BE2C (cell line): ENCODE measurements at regions not wholly inside any gene's neighbourhood (a gene's known extent, or its start where the extent isn't known, plus 50 kb on each side); places are given as distances from the start of the nearest gene placed in this dataset.

Source experiments
- DNase-seq: peaks from one replicate; pipeline ENCODE4 v3.0.0-alpha.2; 2020
- H3K27me3 ChIP-seq: fragments of 250-450 bp; sonication (Bioruptor Pico); 2 replicates; pipeline ENCODE4 v1.5.1; 2020; ENCODE audit warnings: mild to moderate bottlenecking
- H3K36me3 ChIP-seq: fragments of 250-450 bp; sonication (Bioruptor Pico); 2 replicates; pipeline ENCODE4 v1.5.1; 2020; ENCODE audit warnings: mild to moderate bottlenecking
- H3K4me1 ChIP-seq: fragments of 250-450 bp; sonication (Bioruptor Pico); 2 replicates; pipeline ENCODE4 v1.5.1; 2020
- H3K4me3 ChIP-seq: 2 replicates; pipeline ENCODE4 v1.5.1; 2011; ENCODE audit warnings: low read depth, low read length
- H3K9me3 ChIP-seq: fragments of 250-450 bp; sonication (Bioruptor Pico); 2 replicates; pipeline ENCODE4 v1.5.1; 2020
- CTCF ChIP-seq: IDR thresholded peaks from 2 replicates; pipeline ENCODE4 v1.5.1; 2012; ENCODE audit warnings: mild to moderate bottlenecking, low read depth, low read length

GRCh38 chr3:59563966-59564365, 514.1 kb upstream of the CFAP20DC start:
- DNase-seq, result no peak
- no peaks in the 10 kb centered on the region for H3K4me1 ChIP-seq
- H3K36me3 ChIP-seq, result no peaks in the 10 kb centered on the region
- H3K4me3 ChIP-seq, result no peak overlapping the region
- no peak for TF ChIP-seq CTCF
- H3K27me3 ChIP-seq, result no peaks in the 10 kb centered on the region
- no peaks in the 10 kb centered on the region for H3K9me3 ChIP-seq

- DNase-seq, result no peak
- no peak overlapping the region for H3K4me3 ChIP-seq
These were observed 513.3 kb upstream of the CFAP20DC start for GRCh38 chr3:59563072-59563605.

GRCh38 chr3:59559721-59560435, 510.1 kb upstream of the CFAP20DC start:
- DNase-seq, result no peak
- no peaks in the 10 kb centered on the region for H3K27me3 ChIP-seq
- H3K4me3 ChIP-seq, result no peak overlapping the region
- H3K36me3 ChIP-seq, result no peaks in the 10 kb centered on the region
- no peak for TF ChIP-seq CTCF
- no peaks in the 10 kb centered on the region for H3K9me3 ChIP-seq
- no peaks in the 10 kb centered on the region for H3K4me1 ChIP-seq

More at GRCh38 chr3:59563072-59563605, 513.3 kb upstream of the CFAP20DC start:
- TF ChIP-seq CTCF, result no peak
- H3K36me3 ChIP-seq, result no peaks in the 10 kb centered on the region
- no peaks in the 10 kb centered on the region for H3K27me3 ChIP-seq
- H3K9me3 ChIP-seq, result no peaks in the 10 kb centered on the region
- H3K4me1 ChIP-seq, result no peaks in the 10 kb centered on the region

- no peak for DNase-seq
- no peaks in the 10 kb centered on the region for H3K9me3 ChIP-seq
These were observed 509.3 kb upstream of the CFAP20DC start for GRCh38 chr3:59558906-59559720.

GRCh38 chr3:59555593-59556315, 505.9 kb upstream of the CFAP20DC start:
- Histone ChIP-seq H3K9me3 (no peaks in the 10 kb centered on the region), H3K36me3 (no peaks in the 10 kb centered on the region), H3K4me1 (no peaks in the 10 kb centered on the region; the same call in 1 of the 2 replicates), H3K4me3 (no peak overlapping the region), H3K27me3 (no peaks in the 10 kb centered on the region)
- TF ChIP-seq CTCF, result no peak
- DNase-seq, result no peak

More at GRCh38 chr3:59558906-59559720, 509.3 kb upstream of the CFAP20DC start:
- TF ChIP-seq CTCF, result no peak
- no peak overlapping the region for H3K4me3 ChIP-seq
- no peaks in the 10 kb centered on the region for H3K27me3 ChIP-seq
- no peaks in the 10 kb centered on the region for H3K36me3 ChIP-seq
- no peaks in the 10 kb centered on the region for H3K4me1 ChIP-seq
